ENCODE measurements at regions not wholly inside any gene's neighbourhood (a gene's known extent, or its start where the extent isn't known, plus 50 kb on each side); places are given as distances from the start of the nearest gene placed in this dataset.

GRCh38 chr6:100322886-100323285 lies 141.8 kb downstream of the SIM1 start:
- Histone ChIP-seq H4K91ac (ENCODE audit: low read length) (no peak overlapping the region), H3K18ac (ENCODE audit: low read depth in 1 of 2, low read length in 2 of 2) (no peak overlapping the region), H3K9ac (ENCODE audit: low read length) (no peak overlapping the region), H2AFZ (ENCODE audit: low read depth, low read length) (no peak overlapping the region), H3K27ac (ENCODE audit: low read length, poor library complexity, severe bottlenecking) (no peak overlapping the region), H3K4me3 (ENCODE audit: insufficient read depth in 1 of 2, low read depth in 1 of 2, low read length in 2 of 2) (no peak overlapping the region), H3K9me3 (ENCODE audit: control insufficient read depth, low read length) (peaks cover 9% of the 10 kb centered on the region), H3K23ac (ENCODE audit: low read length in 2 of 2) (no peak overlapping the region), H2BK15ac (ENCODE audit: low read depth, poor library complexity, severe bottlenecking) (no peak overlapping the region), H2BK5ac (ENCODE audit: low read depth, low read length, poor library complexity, severe bottlenecking) (no peak overlapping the region), H2AK5ac (ENCODE audit: low read length, severe bottlenecking) (no peak overlapping the region), H3K4me1 (ENCODE audit: control insufficient read depth, insufficient read depth, low read depth, low read length) (no peaks in the 10 kb centered on the region), H3K79me1 (replicated peaks; ENCODE audit: low read length, poor library complexity, severe bottlenecking) (no peaks in the 10 kb centered on the region), H3K27me3 (ENCODE audit: control insufficient read depth in 1 of 2, insufficient read depth in 1 of 2, low read length in 2 of 2) (no peaks in the 10 kb centered on the region), H2BK12ac (ENCODE audit: low read length in 2 of 2) (no peak overlapping the region), H3K36me3 (ENCODE audit: control insufficient read depth in 1 of 2, insufficient read depth in 2 of 2, low read depth in 1 of 2, low read length in 2 of 2) (no peaks in the 10 kb centered on the region), H3K14ac (ENCODE audit: low read length in 2 of 2) (no peak overlapping the region), H3K4me2 (ENCODE audit: low read length, poor library complexity, severe bottlenecking) (no peak overlapping the region), H4K8ac (ENCODE audit: low read length) (no peak overlapping the region), H3K4ac (ENCODE audit: low read depth in 1 of 2, low read length in 2 of 2) (no peak overlapping the region), H2BK120ac (ENCODE audit: low read depth, low read length) (no peak overlapping the region)
- no peak for DNase-seq
- 94% methylated on average over 1 of the region's 1 CpG for WGBS

DNA sequence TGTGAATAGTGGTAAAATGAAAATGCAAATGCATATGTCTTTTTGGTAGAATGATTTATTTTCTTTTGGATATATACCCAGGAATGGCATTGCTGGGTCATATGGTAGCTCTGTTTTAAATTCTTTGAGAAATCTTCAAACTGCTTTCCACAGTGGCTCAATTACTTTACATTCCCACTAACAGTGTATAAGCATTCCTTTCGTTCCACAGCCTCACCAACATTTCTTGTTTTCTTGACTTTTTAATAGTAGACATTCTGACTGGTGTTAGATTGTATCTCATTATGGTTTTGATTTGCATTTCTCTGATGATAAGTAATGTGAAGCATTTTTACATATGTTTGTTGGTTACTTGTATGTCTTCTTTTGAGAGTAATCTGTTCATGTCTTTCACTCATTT lies 144.0 kb downstream of the SIM1 start:
- WGBS = no CpG with 5 or more reads among the region's 1 CpG
- H3K9ac ChIP-seq (ENCODE audit: low read length) = no peak overlapping the region
- no peaks in the 10 kb centered on the region for H3K79me1 ChIP-seq (replicated peaks; ENCODE audit: low read length, poor library complexity, severe bottlenecking)
- no peak overlapping the region for H2BK15ac ChIP-seq (ENCODE audit: low read depth, poor library complexity, severe bottlenecking)
- no peak for DNase-seq
- no peak overlapping the region for H3K18ac ChIP-seq (ENCODE audit: low read depth in 1 of 2, low read length in 2 of 2)
- no peak overlapping the region for H3K23ac ChIP-seq (ENCODE audit: low read length in 2 of 2)
- H3K4ac ChIP-seq (ENCODE audit: low read depth in 1 of 2, low read length in 2 of 2) = no peak overlapping the region
- H3K4me3 ChIP-seq (ENCODE audit: insufficient read depth in 1 of 2, low read depth in 1 of 2, low read length in 2 of 2) = no peak overlapping the region
- H3K14ac ChIP-seq (ENCODE audit: low read length in 2 of 2) = no peak overlapping the region
- no peaks in the 10 kb centered on the region for H3K27me3 ChIP-seq (ENCODE audit: control insufficient read depth in 1 of 2, insufficient read depth in 1 of 2, low read length in 2 of 2)
- H2AFZ ChIP-seq (ENCODE audit: low read depth, low read length) = no peak overlapping the region
- H2BK120ac ChIP-seq (ENCODE audit: low read depth, low read length) = no peak overlapping the region
- no peaks in the 10 kb centered on the region for H3K36me3 ChIP-seq (ENCODE audit: control insufficient read depth in 1 of 2, insufficient read depth in 2 of 2, low read depth in 1 of 2, low read length in 2 of 2)
- H2AK5ac ChIP-seq (ENCODE audit: low read length, severe bottlenecking) = no peak overlapping the region
- no peak overlapping the region for H4K8ac ChIP-seq (ENCODE audit: low read length)
- no peak overlapping the region for H3K4me2 ChIP-seq (ENCODE audit: low read length, poor library complexity, severe bottlenecking)
- H3K4me1 ChIP-seq (ENCODE audit: control insufficient read depth, insufficient read depth, low read depth, low read length) = no peaks in the 10 kb centered on the region
- no peak overlapping the region for H2BK12ac ChIP-seq (ENCODE audit: low read length in 2 of 2)
- H3K9me3 ChIP-seq (ENCODE audit: control insufficient read depth, low read length) = peaks cover 9% of the 10 kb centered on the region
- H3K27ac ChIP-seq (ENCODE audit: low read length, poor library complexity, severe bottlenecking) = no peak overlapping the region
- no peak overlapping the region for H2BK5ac ChIP-seq (ENCODE audit: low read depth, low read length, poor library complexity, severe bottlenecking)
- no peak overlapping the region for H4K91ac ChIP-seq (ENCODE audit: low read length)

GRCh38 chr6:100317031-100317430 lies 147.7 kb downstream of the SIM1 start:
- no peak overlapping the region for H2BK120ac ChIP-seq (ENCODE audit: low read depth, low read length)
- no peak overlapping the region for H2AK5ac ChIP-seq (ENCODE audit: low read length, severe bottlenecking)
- H2AFZ ChIP-seq (ENCODE audit: low read depth, low read length) = no peak overlapping the region
- H4K91ac ChIP-seq (ENCODE audit: low read length) = no peak overlapping the region
- no peak overlapping the region for H3K4ac ChIP-seq (ENCODE audit: low read depth in 1 of 2, low read length in 2 of 2)
- DNase-seq = no peak
- WGBS = 79% methylated on average over 1 of the region's 1 CpG
- H3K36me3 ChIP-seq (ENCODE audit: control insufficient read depth in 1 of 2, insufficient read depth in 2 of 2, low read depth in 1 of 2, low read length in 2 of 2) = no peaks in the 10 kb centered on the region
- no peak overlapping the region for H4K8ac ChIP-seq (ENCODE audit: low read length)
- no peak overlapping the region for H3K18ac ChIP-seq (ENCODE audit: low read depth in 1 of 2, low read length in 2 of 2)
- H2BK5ac ChIP-seq (ENCODE audit: low read depth, low read length, poor library complexity, severe bottlenecking) = no peak overlapping the region
- H3K4me3 ChIP-seq (ENCODE audit: insufficient read depth in 1 of 2, low read depth in 1 of 2, low read length in 2 of 2) = no peak overlapping the region
- no peak overlapping the region for H2BK15ac ChIP-seq (ENCODE audit: low read depth, poor library complexity, severe bottlenecking)
- no peak overlapping the region for H3K9ac ChIP-seq (ENCODE audit: low read length)
- H3K79me1 ChIP-seq (replicated peaks; ENCODE audit: low read length, poor library complexity, severe bottlenecking) = no peaks in the 10 kb centered on the region
- peaks cover 6% of the 10 kb centered on the region for H3K9me3 ChIP-seq (ENCODE audit: control insufficient read depth, low read length)
- no peak overlapping the region for H3K27ac ChIP-seq (ENCODE audit: low read length, poor library complexity, severe bottlenecking)
- H3K23ac ChIP-seq (ENCODE audit: low read length in 2 of 2) = no peak overlapping the region
- H3K4me2 ChIP-seq (ENCODE audit: low read length, poor library complexity, severe bottlenecking) = no peak overlapping the region
- H3K27me3 ChIP-seq (ENCODE audit: control insufficient read depth in 1 of 2, insufficient read depth in 1 of 2, low read length in 2 of 2) = no peaks in the 10 kb centered on the region
- H3K4me1 ChIP-seq (ENCODE audit: control insufficient read depth, insufficient read depth, low read depth, low read length) = peaks cover 6% of the 10 kb centered on the region
- no peak overlapping the region for H3K14ac ChIP-seq (ENCODE audit: low read length in 2 of 2)
- no peak overlapping the region for H2BK12ac ChIP-seq (ENCODE audit: low read length in 2 of 2)

- no peak overlapping the region for H3K9ac ChIP-seq (ENCODE audit: low read length)
- no peaks in the 10 kb centered on the region for H3K27me3 ChIP-seq (ENCODE audit: control insufficient read depth in 1 of 2, insufficient read depth in 1 of 2, low read length in 2 of 2)
- H3K4me1 ChIP-seq (ENCODE audit: control insufficient read depth, insufficient read depth, low read depth, low read length) = peaks cover 7% of the 10 kb centered on the region
- no peak overlapping the region for H2BK15ac ChIP-seq (ENCODE audit: low read depth, poor library complexity, severe bottlenecking)
- H3K4me3 ChIP-seq (ENCODE audit: insufficient read depth in 1 of 2, low read depth in 1 of 2, low read length in 2 of 2) = no peak overlapping the region
- no peak overlapping the region for H2BK120ac ChIP-seq (ENCODE audit: low read depth, low read length)
- no peak overlapping the region for H2AFZ ChIP-seq (ENCODE audit: low read depth, low read length)
- H3K4me2 ChIP-seq (ENCODE audit: low read length, poor library complexity, severe bottlenecking) = no peak overlapping the region
- no peak overlapping the region for H3K27ac ChIP-seq (ENCODE audit: low read length, poor library complexity, severe bottlenecking)
- H4K8ac ChIP-seq (ENCODE audit: low read length) = no peak overlapping the region
- H2BK12ac ChIP-seq (ENCODE audit: low read length in 2 of 2) = no peak overlapping the region
- no peaks in the 10 kb centered on the region for H3K36me3 ChIP-seq (ENCODE audit: control insufficient read depth in 1 of 2, insufficient read depth in 2 of 2, low read depth in 1 of 2, low read length in 2 of 2)
- no peaks in the 10 kb centered on the region for H3K79me1 ChIP-seq (replicated peaks; ENCODE audit: low read length, poor library complexity, severe bottlenecking)
- H2AK5ac ChIP-seq (ENCODE audit: low read length, severe bottlenecking) = no peak overlapping the region
- no peaks in the 10 kb centered on the region for H3K9me3 ChIP-seq (ENCODE audit: control insufficient read depth, low read length)
- no peak overlapping the region for H3K4ac ChIP-seq (ENCODE audit: low read depth in 1 of 2, low read length in 2 of 2)
- no peak overlapping the region for H3K14ac ChIP-seq (ENCODE audit: low read length in 2 of 2)
- no peak overlapping the region for H3K18ac ChIP-seq (ENCODE audit: low read depth in 1 of 2, low read length in 2 of 2)
- no peak overlapping the region for H2BK5ac ChIP-seq (ENCODE audit: low read depth, low read length, poor library complexity, severe bottlenecking)
- H4K91ac ChIP-seq (ENCODE audit: low read length) = no peak overlapping the region
- no peak overlapping the region for H3K23ac ChIP-seq (ENCODE audit: low read length in 2 of 2)
- no peak for DNase-seq
Observed at GRCh38 chr6:100314186-100314585, 150.5 kb downstream of the SIM1 start.
